Adrenal gland (tissue), 9 donors: ENCODE measurements at regions not wholly inside any gene's neighbourhood (a gene's known extent, or its start where the extent isn't known, plus 50 kb on each side); places are given as distances from the start of the nearest gene placed in this dataset.
A peak's percentile ranks its signal among the peaks of the same experiment; 100 is the strongest.

ENCODE experiments used
- DNase-seq, 7 donors: peaks; one replicate each; pipeline ENCODE4 v3.0.0-alpha.2; 2019 to 2020
- H3K27ac ChIP-seq, 5 donors: fragments of 200-600 bp; sonication (generic) in 4 of 5; 1 replicate in 3 of 5; 2 replicates in 2 of 5; pipeline versions ENCODE4 v1.5.1 to v1.8.0; 2016 to 2020; ENCODE audit warnings: mild to moderate bottlenecking in 1 of 5
- H3K27me3 ChIP-seq: fragments of 200-600 bp; 2 replicates; pipeline ENCODE4 v1.8.0; 2021
- H3K36me3 ChIP-seq, 2 donors: fragments of 200-600 bp; replicated peaks in 1 of 2; 1 replicate in 1 of 2; 2 replicates in 1 of 2; pipeline versions ENCODE4 v1.5.1 to v1.8.0; 2018 to 2022
- H3K4me1 ChIP-seq, 2 donors: fragments of 200-600 bp; replicated peaks in 1 of 2; 1 replicate in 1 of 2; 2 replicates in 1 of 2; pipeline versions ENCODE4 v1.5.1 to v1.8.0; 2018 to 2021
- H3K4me3 ChIP-seq, 4 donors: fragments of 200-600 bp; sonication (generic) in 3 of 4; one replicate each; pipeline ENCODE4 v1.5.1; 2016 to 2018
- H3K9me3 ChIP-seq, 3 donors: fragments of 200-600 bp; sonication (generic) in 1 of 3; replicated peaks in 1 of 3; 1 replicate in 2 of 3; 2 replicates in 1 of 3; pipeline versions ENCODE4 v1.5.1 to v1.8.0; 2016 to 2021
- POLR2A ChIP-seq, 2 donors: fragments of 450-650 bp; IDR thresholded peaks; one replicate each; pipeline ENCODE4 v1.6.1; 2017; ENCODE audit warnings: antibody characterized with exemption in 2 of 2, mild to moderate bottlenecking in 2 of 2, moderate library complexity in 1 of 2
- WGBS, 4 donors: extraction: QIAGEN DNeasy Blood & Tissue Kit in 2 of 4; methylation state at CpG; one replicate each; pipeline versions ENCODE4 v1.1.5 to v1.1.7; 2013 to 2017; 5-methylcytosine and 5-hydroxymethylcytosine counted together
- intact Hi-C, 2 donors: fragments of 100-400 bp; cut with DNase I; formaldehyde crosslinking; loops; one replicate each; pipeline versions ENCODE4 v1.14.1 to v1.15.0; 2022 to 2023
- TF ChIP-seq, protein P1 (sequence below), 6 experiments: fragments of 450-650 bp in 4 of 6; fragments of 200-600 bp in 2 of 6; sonication (generic) in 1 of 6; IDR thresholded peaks; 1 replicate in 5 of 6; 2 replicates in 1 of 6; pipeline versions ENCODE4 v1.5.1 to v1.8.0; 2016 to 2021; ENCODE audit warnings: antibody characterized with exemption in 6 of 6, mild to moderate bottlenecking in 2 of 6, moderate library complexity in 1 of 6
- donor health status: healthy with polysubstance abuse.
- donor health status: Bipolar disorder and iron deficiency.
- donor health status: DM: yes; HTN: yes; CAD: no.
- donor health status: DM: no; HTN: no; CAD: no.
- donor health status: DM: no; HTN: no; CAD: no.

DNA sequence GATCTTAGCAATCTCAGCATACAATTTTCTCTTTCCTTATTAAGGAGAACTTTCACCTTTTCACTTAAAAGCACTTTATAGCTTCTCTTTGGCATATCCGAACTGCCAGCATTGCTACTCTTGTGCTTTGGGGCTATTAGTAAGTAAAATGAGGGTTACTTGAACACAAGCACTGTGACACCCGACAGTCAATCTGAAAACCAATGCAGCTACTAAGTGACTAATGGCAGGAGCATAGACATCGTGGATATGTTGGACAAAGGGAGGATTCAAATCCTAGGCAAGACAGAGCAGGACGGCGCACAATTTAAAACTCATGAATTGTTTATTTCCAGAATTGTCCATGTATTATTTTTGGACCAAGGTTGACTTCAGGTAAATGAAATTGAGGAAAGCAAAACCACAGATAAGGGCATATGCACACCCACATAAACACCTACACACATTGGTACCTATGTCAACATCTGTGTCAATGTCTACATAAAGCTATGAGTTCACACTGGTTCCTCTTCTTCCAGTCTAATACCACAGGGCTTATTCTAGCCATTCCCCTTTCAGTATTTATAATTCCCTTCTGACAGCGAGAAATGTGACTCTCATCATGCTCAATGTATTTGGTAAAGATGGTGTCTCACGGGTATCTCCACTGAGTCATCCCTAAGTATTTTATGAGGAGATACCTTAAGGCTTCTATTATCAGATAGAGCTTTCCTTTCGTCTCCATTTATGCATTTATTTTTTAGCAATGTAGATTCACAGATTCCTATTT is 75.3 kb upstream of the RALGPS2 start:
- intact Hi-C loops = no loop called here
- Histone ChIP-seq H3K9me3 (no peaks in the 10 kb centered on the region), H3K4me1 (peaks cover 3 to 7% of the 10 kb centered on the region in 2 donors), H3K27ac (no peak overlapping the region), H3K36me3 (no peaks in the 10 kb centered on the region), H3K4me3 (no peak overlapping the region), H3K27me3 (no peaks in the 10 kb centered on the region)
- DNase-seq = no peak
- 91 to 94% (median 91%) methylated on average over 8 of the region's 8 CpGs for WGBS, 4 donors
- TF ChIP-seq POLR2A (IDR thresholded peaks at IDR 0.05) = no peak
- TF ChIP-seq, protein P1, sequence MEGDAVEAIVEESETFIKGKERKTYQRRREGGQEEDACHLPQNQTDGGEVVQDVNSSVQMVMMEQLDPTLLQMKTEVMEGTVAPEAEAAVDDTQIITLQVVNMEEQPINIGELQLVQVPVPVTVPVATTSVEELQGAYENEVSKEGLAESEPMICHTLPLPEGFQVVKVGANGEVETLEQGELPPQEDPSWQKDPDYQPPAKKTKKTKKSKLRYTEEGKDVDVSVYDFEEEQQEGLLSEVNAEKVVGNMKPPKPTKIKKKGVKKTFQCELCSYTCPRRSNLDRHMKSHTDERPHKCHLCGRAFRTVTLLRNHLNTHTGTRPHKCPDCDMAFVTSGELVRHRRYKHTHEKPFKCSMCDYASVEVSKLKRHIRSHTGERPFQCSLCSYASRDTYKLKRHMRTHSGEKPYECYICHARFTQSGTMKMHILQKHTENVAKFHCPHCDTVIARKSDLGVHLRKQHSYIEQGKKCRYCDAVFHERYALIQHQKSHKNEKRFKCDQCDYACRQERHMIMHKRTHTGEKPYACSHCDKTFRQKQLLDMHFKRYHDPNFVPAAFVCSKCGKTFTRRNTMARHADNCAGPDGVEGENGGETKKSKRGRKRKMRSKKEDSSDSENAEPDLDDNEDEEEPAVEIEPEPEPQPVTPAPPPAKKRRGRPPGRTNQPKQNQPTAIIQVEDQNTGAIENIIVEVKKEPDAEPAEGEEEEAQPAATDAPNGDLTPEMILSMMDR (IDR thresholded peaks at IDR 0.05) = no peak

DNA sequence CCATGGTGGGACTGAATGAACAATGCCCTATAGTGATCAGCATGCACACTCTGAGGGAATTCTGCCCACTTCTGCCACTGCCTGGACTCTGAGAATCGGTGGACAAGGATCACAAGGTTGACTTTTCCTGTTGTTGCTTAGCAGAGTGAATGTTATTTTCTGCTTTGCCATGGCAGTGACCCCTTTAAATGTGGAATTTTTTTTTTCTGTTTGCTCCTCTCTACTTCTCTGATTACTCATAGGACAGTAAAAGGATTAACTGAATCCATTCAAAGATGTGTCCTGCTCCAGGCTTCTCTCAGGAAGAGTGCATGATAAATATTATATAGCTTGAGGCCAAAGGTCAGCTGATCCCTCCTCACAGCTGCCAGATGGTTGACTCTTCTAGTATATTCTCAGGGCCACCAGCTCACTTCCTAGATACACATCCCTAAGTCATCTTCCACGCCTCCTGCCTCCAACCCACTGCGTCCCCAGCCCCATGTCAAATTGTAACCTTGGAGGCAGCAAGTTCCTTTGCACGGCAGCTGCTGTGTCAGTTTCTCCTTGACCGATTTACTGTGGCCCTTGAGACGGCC is 74.0 kb upstream of the RALGPS2 start:
- TF ChIP-seq, protein P1 (IDR thresholded peaks at IDR 0.05) = no peak
- no peak for TF ChIP-seq POLR2A (IDR thresholded peaks at IDR 0.05)
- H3K27me3 ChIP-seq = no peaks in the 10 kb centered on the region
- H3K4me1 ChIP-seq = peaks cover 0 to 7% of the 10 kb centered on the region in 2 donors
- intact Hi-C loops = no loop called here
- no peak overlapping the region for H3K4me3 ChIP-seq
- H3K27ac ChIP-seq = peak overlapping the region in 2 of 5 donors; percentile 18 to 20
- DNase-seq = peak in 2 of 7 donors; percentile 11 to 27
- H3K36me3 ChIP-seq = no peaks in the 10 kb centered on the region
- WGBS, 4 donors = 27 to 44% (median 32%) methylated on average over 6 of the region's 6 CpGs
- H3K9me3 ChIP-seq = no peaks in the 10 kb centered on the region

DNA sequence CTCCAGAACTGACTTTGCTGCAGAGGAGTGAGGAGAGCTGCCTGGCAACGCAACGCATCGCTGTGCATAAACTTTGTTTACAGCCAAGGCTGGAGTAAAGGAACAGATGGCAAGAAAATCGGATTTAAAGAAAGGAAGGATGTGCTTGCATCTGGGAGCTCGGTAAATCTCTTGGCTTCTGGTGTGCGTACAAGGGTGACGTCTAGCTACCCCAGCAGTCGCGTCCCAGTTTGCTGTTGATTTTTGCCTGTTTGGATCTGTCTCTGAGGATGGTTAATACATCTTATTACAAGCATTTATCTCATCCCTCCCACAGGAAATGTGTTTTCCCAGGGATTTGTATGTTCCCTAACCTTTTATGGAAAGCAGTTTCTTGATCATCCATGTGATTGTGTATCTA is 73.3 kb upstream of the RALGPS2 start:
- Histone ChIP-seq H3K4me3 (no peak overlapping the region), H3K27me3 (no peaks in the 10 kb centered on the region), H3K9me3 (no peaks in the 10 kb centered on the region), H3K4me1 (peaks cover 0 to 7% of the 10 kb centered on the region in 2 donors), H3K27ac (no peak overlapping the region), H3K36me3 (no peaks in the 10 kb centered on the region)
- TF ChIP-seq POLR2A (IDR thresholded peaks at IDR 0.05) = no peak
- TF ChIP-seq, protein P1 (IDR thresholded peaks at IDR 0.05) = no peak
- WGBS, 4 donors = 56 to 72% (median 63%) methylated on average over 9 of the region's 9 CpGs
- DNase-seq = no peak
- intact Hi-C loops = no loop called here

DNA sequence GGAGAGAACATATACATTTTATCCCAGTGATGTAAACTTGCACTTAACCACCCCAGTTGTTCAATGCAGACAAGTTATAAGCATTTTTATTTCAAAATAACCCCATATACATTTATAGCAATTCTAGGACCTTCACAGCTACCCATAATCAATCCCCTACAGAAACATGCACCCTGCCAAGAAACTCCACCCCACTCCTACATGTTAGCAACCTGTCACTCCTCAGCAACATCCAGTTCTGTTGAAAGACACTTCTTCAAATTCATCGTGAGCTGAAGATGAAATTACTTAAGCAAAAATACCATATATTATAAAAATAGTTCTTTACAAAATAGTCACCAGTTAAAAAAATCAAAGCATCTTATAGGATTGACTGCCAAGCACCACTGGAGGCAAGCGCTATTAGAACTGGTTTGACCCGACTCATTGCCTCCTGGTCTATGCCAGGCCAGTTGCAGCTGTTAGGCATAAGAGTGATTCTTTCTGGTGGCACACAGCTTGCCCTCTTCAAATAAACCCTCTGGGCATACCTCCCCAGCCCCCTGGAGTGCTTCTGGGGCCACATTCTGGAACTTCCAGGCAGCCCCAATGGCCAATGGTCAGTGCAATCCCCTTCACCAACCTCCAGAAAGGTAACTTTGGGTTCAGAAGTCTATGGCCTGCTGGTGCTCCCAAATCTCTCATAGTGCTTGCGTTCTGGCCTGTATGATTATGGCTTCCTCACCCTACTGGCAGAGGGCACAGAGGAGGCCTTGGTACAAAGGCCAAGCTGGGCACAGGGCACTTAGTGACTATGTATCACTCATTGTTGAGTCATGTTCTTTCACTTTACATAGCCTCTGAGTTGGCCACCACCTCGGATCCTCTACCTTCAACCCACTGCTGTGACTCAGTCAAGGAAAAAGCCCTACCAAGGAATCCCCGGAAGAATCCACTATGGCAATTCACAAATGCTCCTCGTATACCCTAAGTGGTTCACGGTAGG is 72.2 kb upstream of the RALGPS2 start:
- 72 to 77% (median 74%) methylated on average over 7 to 8 of the region's 8 CpGs for WGBS, 4 donors
- H3K36me3 ChIP-seq = no peaks in the 10 kb centered on the region
- intact Hi-C loops = no loop called here
- no peaks in the 10 kb centered on the region for H3K27me3 ChIP-seq
- H3K4me1 ChIP-seq = peaks cover 0 to 7% of the 10 kb centered on the region in 2 donors
- TF ChIP-seq, protein P1 (IDR thresholded peaks at IDR 0.05) = no peak
- TF ChIP-seq POLR2A (IDR thresholded peaks at IDR 0.05) = no peak
- DNase-seq = peak in 6 of 7 donors; percentile 26 to 48 (median 38)
- peak overlapping the region in 1 of 5 donors; percentile 50 for H3K27ac ChIP-seq
- no peak overlapping the region for H3K4me3 ChIP-seq
- no peaks in the 10 kb centered on the region for H3K9me3 ChIP-seq
